ENCODE measurements at regions not wholly inside any gene's neighbourhood (a gene's known extent, or its start where the extent isn't known, plus 50 kb on each side); places are given as distances from the start of the nearest gene placed in this dataset.
"Not testable (repeated sequence)": the region's sequence is repeated elsewhere in the genome, so short reads cannot be mapped to it uniquely, and the experiment has no call there.

DNA sequence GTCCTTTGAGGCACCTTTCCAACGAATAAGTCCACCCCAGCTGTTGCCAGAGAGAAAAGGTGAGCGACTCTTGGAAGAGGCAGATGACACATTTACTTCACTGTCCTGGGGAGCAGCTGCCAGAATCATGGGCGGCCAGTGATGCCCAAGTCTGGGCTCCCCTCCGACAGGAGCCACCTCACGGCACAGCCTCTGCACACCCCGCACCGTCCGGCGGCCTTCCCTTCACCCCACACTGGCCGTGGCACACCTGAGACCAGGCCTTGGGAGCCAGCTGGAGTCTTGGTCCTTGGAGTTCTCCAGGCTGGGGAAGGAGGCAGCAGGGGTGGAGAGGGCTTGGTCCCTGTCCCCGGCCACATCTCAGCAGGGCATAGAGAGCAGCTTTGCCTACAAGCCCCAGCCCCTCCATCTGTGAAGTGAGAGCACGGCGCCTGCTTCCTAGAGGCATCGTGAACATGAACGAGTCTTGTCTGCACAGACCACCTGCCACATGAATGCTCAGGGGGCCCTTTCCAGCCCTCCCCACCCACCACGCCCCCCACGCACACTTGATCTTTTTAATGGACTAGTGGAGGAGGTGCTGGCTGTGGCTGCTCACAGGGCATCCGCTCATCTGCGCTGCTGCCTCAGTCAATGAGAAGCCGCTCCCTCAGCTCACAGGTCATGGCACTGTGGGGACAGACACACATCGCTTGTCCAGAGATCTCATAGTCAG is 400.2 kb upstream of the MYT1L start:
- CTCF ChIA-PET: no interaction called here
- Mint-ChIP-seq H3K9me3 (ENCODE audit: low read depth) (no peaks in the 10 kb centered on the region), H3K4me1 (no peaks in the 10 kb centered on the region), H3K36me3 (no peaks in the 10 kb centered on the region), H3K27me3 (no peaks in the 10 kb centered on the region), H3K4me3 (no peak overlapping the region), H3K27ac (no peak overlapping the region)
- ATAC-seq (no peak), DNase-seq (no peak)

DNA sequence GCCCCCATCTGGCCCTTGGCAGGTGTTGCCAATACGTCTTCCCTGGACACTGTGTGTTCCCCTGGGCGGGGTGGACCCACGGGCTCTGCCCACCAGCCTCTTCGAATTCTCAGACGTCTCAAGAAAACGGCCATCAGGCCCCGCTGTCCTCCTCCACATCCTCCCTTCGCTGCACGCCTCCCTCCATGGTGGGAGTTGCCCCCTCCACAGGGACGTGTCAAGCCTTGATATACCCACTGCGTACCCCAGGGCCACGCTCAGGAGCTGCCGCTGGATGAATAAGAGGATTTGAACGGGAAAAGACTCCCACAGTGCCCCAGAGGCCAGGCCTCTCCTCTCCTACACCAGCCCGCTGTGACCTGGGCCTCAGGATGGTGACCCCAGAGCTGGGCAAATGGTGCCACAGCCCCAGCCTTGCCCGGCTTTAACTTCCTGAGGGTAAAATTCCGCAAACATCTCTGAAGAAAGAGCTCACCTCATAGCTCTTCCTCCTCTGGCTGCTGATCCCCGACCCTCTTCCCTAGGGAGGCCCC is 399.3 kb upstream of the MYT1L start:
- ATAC-seq: no peak
- no peak overlapping the region for H3K4me3 Mint-ChIP-seq
- H3K27me3 Mint-ChIP-seq: no peaks in the 10 kb centered on the region

DNA sequence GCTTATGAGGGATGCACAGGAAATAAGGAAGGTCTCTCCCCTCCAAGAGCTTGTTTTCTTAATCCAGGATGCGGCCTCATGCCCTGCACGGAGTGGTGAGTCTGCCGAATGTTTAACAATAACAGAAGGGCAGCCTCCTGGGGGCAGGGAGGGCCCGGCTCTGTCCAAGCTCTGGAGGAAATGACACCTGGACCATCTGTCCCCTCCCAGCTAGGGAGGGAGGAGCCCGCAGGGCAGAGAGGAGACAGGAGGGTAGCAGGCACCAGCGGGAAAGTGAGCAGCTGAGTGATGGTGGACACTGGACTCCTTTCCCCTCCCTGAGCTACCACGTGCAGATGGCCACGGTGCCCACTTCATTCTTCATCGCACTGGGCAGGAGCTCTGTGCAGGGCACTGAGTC is 398.2 kb upstream of the MYT1L start:
- H3K27me3 Mint-ChIP-seq: no peaks in the 10 kb centered on the region
- DNase-seq (no peak), ATAC-seq (no peak)
- no peaks in the 10 kb centered on the region for H3K36me3 Mint-ChIP-seq
- H3K4me3 Mint-ChIP-seq: no peak overlapping the region
- H3K4me1 Mint-ChIP-seq: no peaks in the 10 kb centered on the region
- H3K27ac Mint-ChIP-seq: no peak overlapping the region
- CTCF ChIA-PET: no interaction called here
- no peaks in the 10 kb centered on the region for H3K9me3 Mint-ChIP-seq (ENCODE audit: low read depth)

More for the DNA sequence above, 399.3 kb upstream of the MYT1L start:
- Mint-ChIP-seq H3K9me3 (ENCODE audit: low read depth) (no peaks in the 10 kb centered on the region), H3K36me3 (no peaks in the 10 kb centered on the region), H3K4me1 (no peaks in the 10 kb centered on the region), H3K27ac (no peak overlapping the region)
- DNase-seq: no peak
- CTCF ChIA-PET: no interaction called here

DNA sequence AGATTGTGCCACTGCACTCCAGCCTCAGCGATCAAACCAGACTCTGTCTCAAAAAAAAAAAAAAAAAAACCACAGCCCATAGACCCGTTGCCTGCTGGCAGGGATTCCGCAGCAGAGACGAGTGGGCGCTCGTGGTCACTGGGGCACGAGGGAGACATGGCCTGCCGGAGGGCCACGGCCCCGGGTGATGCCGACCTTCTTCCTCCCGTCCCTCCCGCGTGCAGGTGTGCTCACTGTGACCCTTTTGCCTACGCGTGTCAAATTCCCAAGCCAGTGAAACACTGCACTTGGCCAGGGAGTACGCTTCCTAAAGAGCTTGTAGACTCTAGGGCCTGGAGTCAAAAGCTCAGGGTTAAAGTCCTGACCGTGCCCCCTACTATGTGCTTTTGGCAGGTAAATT is 397.6 kb upstream of the MYT1L start:
- no peaks in the 10 kb centered on the region for H3K9me3 Mint-ChIP-seq (ENCODE audit: low read depth)
- ATAC-seq (no peak), DNase-seq (no peak)
- H3K36me3 Mint-ChIP-seq: no peaks in the 10 kb centered on the region
- H3K4me1 Mint-ChIP-seq: no peaks in the 10 kb centered on the region
- H3K27me3 Mint-ChIP-seq: no peaks in the 10 kb centered on the region
- no peak overlapping the region for H3K4me3 Mint-ChIP-seq
- CTCF ChIA-PET: no interaction called here
- no peak overlapping the region for H3K27ac Mint-ChIP-seq

DNA sequence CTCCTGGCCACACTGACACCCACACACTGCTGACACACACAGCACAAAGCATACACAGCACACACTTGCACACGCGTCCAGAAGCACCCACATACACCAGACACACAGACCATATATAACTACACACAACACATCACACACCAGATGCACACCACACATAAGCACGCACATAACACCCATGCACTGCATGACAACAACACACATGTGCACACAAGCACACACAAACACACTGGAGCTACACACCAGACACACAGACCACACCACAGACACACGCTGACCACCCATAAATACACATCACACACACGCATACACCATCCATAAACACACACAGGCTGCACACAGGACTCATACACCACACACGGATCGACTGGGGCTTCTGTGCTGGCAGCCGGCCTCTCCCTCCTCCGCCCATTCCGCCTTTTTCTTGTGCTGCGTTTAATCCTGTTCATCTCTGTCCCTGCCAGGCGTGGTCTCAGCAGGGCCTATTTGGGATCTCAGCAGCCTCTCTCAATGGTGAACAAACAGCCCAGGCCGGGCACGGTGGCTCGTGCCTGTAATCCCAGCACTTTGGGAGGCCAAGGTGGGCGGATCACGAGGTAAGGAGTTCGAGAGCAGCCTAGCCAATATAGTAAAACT is 396.9 kb upstream of the MYT1L start:
- Mint-ChIP-seq H3K27ac (no peak overlapping the region), H3K4me3 (no peak overlapping the region), H3K9me3 (ENCODE audit: low read depth) (no peaks in the 10 kb centered on the region), H3K36me3 (no peaks in the 10 kb centered on the region), H3K4me1 (no peaks in the 10 kb centered on the region), H3K27me3 (no peaks in the 10 kb centered on the region)
- CTCF ChIA-PET: no interaction called here
- no peak for ATAC-seq
- DNase-seq: no peak

DNA sequence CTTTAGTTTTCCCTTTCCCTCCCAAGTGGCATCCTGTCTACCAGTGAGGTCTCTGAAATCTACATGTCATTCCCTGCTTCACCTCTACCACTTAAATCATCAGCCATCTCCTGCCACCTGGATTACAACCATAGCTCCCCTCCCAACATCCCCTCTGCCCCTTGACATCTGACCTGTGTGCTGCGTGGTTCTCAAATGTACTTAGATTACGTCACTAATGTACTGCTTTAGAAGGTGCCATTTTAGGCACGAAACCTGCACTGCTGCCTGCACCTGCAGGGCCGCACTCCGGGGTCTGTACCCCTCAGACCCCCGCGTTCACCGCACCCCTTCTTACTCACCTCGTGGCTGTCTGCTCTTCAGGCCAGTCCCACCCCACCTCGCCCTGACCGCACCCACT is 395.1 kb upstream of the MYT1L start:
- no peaks in the 10 kb centered on the region for H3K9me3 Mint-ChIP-seq (ENCODE audit: low read depth)
- no peak for DNase-seq
- no peak overlapping the region for H3K27ac Mint-ChIP-seq

DNA sequence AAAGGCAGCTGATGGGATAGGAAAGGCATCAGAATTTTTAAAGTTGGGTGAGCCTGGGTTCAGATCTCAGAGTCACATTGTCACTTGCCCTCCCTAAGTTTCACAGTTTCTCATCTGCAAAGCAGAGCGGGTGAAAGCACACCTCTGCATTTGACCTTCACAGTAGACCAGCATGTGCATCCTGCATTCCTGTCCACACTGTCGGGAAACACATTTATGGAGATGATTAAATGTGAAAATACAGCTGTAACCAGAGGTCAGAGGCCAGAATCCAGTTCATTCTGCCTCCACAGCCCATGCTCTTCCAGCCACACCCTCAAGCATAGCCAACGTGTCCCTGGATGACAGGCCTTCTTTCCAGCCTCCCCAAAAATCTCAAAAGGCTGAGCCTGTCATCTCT is 392.0 kb upstream of the MYT1L start:
- no peaks in the 10 kb centered on the region for H3K4me1 Mint-ChIP-seq
- CTCF ChIA-PET: no interaction called here
- no peak overlapping the region for H3K27ac Mint-ChIP-seq
- H3K4me3 Mint-ChIP-seq: no peak overlapping the region
- no peaks in the 10 kb centered on the region for H3K36me3 Mint-ChIP-seq
- no peak for ATAC-seq
- no peak for DNase-seq
- H3K9me3 Mint-ChIP-seq (ENCODE audit: low read depth): no peaks in the 10 kb centered on the region
- H3K27me3 Mint-ChIP-seq: no peaks in the 10 kb centered on the region

More for the DNA sequence above, 395.1 kb upstream of the MYT1L start:
- no peaks in the 10 kb centered on the region for H3K36me3 Mint-ChIP-seq
- ATAC-seq: no peak
- H3K27me3 Mint-ChIP-seq: no peaks in the 10 kb centered on the region
- H3K4me1 Mint-ChIP-seq: no peaks in the 10 kb centered on the region
- CTCF ChIA-PET: no interaction called here
- no peak overlapping the region for H3K4me3 Mint-ChIP-seq

DNA sequence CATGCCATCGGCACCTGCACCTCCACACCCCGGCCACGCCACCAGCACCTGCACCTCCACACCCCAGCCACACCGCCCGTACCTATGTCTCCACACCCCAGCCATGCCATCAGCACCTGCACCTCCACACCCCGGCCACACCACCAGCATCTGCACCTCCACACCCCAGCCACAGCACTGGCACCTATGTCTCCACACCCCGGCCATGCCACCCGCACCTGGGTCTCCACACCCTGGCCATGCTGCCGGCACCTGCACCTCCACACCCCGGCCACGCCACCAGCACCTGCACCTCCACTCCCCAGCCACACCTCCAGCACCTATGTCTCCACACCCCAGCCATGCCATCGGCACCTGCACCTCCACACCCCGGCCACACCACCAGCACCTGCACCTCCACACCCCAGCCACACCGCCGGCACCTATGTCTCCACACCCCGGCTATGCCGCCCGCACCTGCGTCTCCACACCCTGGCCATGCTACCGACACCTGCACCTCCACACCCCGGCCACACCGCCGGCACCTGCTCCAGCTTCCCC is 390.3 kb upstream of the MYT1L start:
- H3K4me1 Mint-ChIP-seq: no peaks in the 10 kb centered on the region
- CTCF ChIA-PET: no interaction called here
- no peaks in the 10 kb centered on the region for H3K9me3 Mint-ChIP-seq (ENCODE audit: low read depth)
- H3K4me3 Mint-ChIP-seq: no peak overlapping the region
- H3K27ac Mint-ChIP-seq: no peak overlapping the region
- ATAC-seq (no peak), DNase-seq (no peak)
- no peaks in the 10 kb centered on the region for H3K27me3 Mint-ChIP-seq
- H3K36me3 Mint-ChIP-seq: no peaks in the 10 kb centered on the region

DNA sequence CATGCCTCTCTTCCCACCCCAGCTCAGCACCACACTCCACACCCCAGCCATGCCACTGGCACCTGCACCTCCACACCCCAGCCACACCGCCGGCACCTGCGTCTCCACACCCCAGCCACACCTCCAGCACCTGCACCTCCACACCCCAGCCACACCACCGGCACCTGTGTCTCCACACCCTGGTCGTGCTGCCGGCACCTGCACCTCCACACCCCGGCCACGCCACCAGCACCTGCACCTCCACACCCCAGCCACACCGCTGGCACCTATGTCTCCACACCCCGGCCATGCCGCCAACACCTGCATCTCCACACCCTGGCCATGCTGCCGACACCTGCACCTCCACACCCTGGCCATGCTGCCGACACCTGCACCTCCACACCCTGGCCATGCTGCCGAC is 389.7 kb upstream of the MYT1L start:
- H3K9me3 Mint-ChIP-seq (ENCODE audit: low read depth); H3K4me1 Mint-ChIP-seq; DNase-seq; CTCF ChIA-PET; H3K4me3 Mint-ChIP-seq; H3K27ac Mint-ChIP-seq; H3K27me3 Mint-ChIP-seq; ATAC-seq; H3K36me3 Mint-ChIP-seq: not testable (repeated sequence)

DNA sequence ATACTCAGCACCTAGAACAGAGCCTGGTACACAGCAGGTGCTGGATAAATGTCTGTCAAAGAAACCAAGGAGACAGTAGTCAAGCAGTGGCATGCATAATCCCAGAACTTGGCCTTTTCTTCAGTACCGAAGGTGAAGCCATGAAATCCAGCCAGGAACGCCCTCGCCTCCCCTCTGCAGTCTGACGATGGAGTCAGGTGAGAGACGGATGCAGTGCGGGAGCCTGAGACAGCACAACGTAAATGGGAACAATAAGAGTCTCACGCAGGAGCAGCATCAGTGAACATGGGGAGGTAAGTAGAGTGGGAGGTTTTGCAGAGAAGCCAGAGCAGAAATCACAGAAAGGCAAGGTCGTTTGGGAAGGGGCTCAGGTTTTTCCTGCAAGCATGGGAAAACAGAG is 389.3 kb upstream of the MYT1L start:
- Mint-ChIP-seq H3K4me1 (no peaks in the 10 kb centered on the region), H3K27me3 (no peaks in the 10 kb centered on the region), H3K27ac (no peak overlapping the region), H3K36me3 (no peaks in the 10 kb centered on the region), H3K4me3 (no peak overlapping the region), H3K9me3 (ENCODE audit: low read depth) (no peaks in the 10 kb centered on the region)
- ATAC-seq: no peak
- DNase-seq: no peak
- CTCF ChIA-PET: no interaction called here

DNA sequence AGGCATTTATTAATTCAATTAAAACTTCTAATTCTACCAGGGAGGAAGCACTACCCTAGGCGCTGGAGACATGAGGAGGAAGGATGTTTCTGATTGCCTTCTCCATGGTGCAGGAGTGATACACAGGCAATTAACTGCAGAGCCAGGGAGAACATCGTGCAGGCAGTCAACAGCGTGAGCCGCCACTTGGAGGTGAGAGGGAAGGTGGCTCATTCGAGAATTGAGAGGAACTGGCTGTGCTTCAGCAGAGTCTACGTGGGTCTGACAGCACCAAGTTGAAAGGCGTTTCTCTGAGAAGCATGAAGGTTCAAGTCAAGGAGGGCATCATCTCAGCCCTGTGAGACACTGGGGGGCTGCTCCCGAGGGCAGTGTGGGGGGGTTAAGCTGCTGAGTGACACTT is 388.7 kb upstream of the MYT1L start:
- ATAC-seq: no peak
- H3K9me3 Mint-ChIP-seq (ENCODE audit: low read depth): no peaks in the 10 kb centered on the region
- CTCF ChIA-PET: no interaction called here
- no peaks in the 10 kb centered on the region for H3K36me3 Mint-ChIP-seq
- H3K4me3 Mint-ChIP-seq: no peak overlapping the region
- no peaks in the 10 kb centered on the region for H3K4me1 Mint-ChIP-seq
- no peaks in the 10 kb centered on the region for H3K27me3 Mint-ChIP-seq
- H3K27ac Mint-ChIP-seq: no peak overlapping the region
- DNase-seq: no peak

DNA sequence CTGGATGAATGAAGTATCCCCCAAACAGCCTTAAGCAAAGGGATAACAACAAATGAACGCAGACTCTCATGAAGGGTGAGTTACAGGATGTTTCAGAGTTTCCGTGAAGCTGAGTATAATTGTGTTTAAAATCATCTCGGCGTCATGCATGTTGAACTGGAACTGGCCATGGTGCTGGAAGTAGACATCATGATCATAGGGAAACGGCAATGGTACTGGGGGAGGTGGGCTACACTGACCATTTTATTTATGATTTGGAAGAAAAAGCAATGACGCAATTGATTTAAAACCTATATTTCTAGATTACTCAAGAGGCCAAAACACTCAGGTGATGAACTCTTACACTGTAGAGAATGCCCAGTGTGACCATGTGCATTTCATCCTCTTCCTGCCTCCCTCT is 387.9 kb upstream of the MYT1L start:
- CTCF ChIA-PET: no interaction called here
- H3K27me3 Mint-ChIP-seq: no peaks in the 10 kb centered on the region
- DNase-seq (no peak), ATAC-seq (no peak)
- H3K9me3 Mint-ChIP-seq (ENCODE audit: low read depth): no peaks in the 10 kb centered on the region
- H3K4me1 Mint-ChIP-seq: no peaks in the 10 kb centered on the region
- no peak overlapping the region for H3K27ac Mint-ChIP-seq
- no peak overlapping the region for H3K4me3 Mint-ChIP-seq
- no peaks in the 10 kb centered on the region for H3K36me3 Mint-ChIP-seq

DNA sequence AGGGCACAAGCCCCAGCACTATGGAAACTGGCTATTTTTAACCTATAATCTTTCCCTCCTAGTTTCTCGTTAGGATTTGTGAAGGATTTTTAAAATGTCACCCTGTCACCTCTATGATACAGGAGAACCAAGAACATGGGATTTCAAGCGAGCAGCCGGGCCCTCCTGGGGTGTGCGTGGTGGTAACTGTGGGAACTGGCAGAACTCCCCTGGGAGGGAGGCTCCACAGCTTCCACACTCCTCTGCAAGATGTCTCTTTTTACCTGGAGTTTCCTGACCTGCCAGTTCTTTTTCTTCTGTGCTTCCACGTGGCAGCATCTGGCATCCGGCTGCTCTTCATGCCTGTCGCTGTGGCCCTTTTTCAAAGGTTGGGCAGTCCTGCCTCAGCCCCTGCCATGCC is 386.3 kb upstream of the MYT1L start:
- CTCF ChIA-PET: no interaction called here
- no peaks in the 10 kb centered on the region for H3K4me1 Mint-ChIP-seq
- H3K36me3 Mint-ChIP-seq: no peaks in the 10 kb centered on the region
- ATAC-seq: no peak
- no peak for DNase-seq
- no peaks in the 10 kb centered on the region for H3K27me3 Mint-ChIP-seq
- H3K4me3 Mint-ChIP-seq: no peak overlapping the region
- H3K27ac Mint-ChIP-seq: no peak overlapping the region
- no peaks in the 10 kb centered on the region for H3K9me3 Mint-ChIP-seq (ENCODE audit: low read depth)

DNA sequence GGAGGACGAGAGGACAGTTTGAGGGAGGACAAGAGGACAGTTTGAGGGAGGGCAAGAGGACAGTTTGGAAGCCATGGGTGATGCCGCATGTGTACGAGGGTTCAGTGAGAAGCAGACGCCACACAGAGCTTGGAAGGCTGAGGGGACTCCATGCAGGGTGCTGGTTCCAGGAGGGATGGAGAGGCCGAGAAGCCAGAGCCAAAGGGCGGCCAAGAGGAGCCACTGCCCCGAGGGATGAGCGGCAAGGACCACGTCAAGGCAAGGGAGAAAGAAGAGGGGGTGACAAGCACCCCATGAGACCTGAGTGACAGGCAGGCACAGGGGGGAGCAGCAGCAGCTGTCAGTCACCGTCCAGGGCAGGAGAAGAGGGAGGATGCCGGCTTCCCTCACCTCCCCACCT is 385.7 kb upstream of the MYT1L start:
- Mint-ChIP-seq H3K4me1 (no peaks in the 10 kb centered on the region), H3K9me3 (ENCODE audit: low read depth) (no peaks in the 10 kb centered on the region), H3K4me3 (no peak overlapping the region), H3K27ac (no peak overlapping the region), H3K27me3 (no peaks in the 10 kb centered on the region), H3K36me3 (no peaks in the 10 kb centered on the region)
- ATAC-seq (no peak), DNase-seq (no peak)
- CTCF ChIA-PET: no interaction called here

Measured in activated CD8-positive, alpha-beta memory T cell treated with anti-CD3 and anti-CD28 coated beads, Interleukin-2, amount 10 ng/mL, durations not matched to agents 7 days and 5 days (primary cell).